Osteoblast (primary cell): ENCODE measurements at regions not wholly inside any gene's neighbourhood (a gene's known extent, or its start where the extent isn't known, plus 50 kb on each side); places are given as distances from the start of the nearest gene placed in this dataset.

ENCODE experiments used
- DNase-seq: peaks from one replicate; pipeline ENCODE4 v3.0.0; 2011; ENCODE audit warnings: low spot score, mixed read lengths; ENCODE audit not compliant: insufficient read length; ENCODE audit errors: missing footprints
- H2AFZ ChIP-seq: 2 replicates; pipeline ENCODE4 v1.6.0; 2011; ENCODE audit warnings: mild to moderate bottlenecking, low read length
- H3K27ac ChIP-seq: 2 replicates; pipeline ENCODE4 v1.5.1; 2011; ENCODE audit warnings: mild to moderate bottlenecking, low read depth, low read length, moderate library complexity
- H3K27me3 ChIP-seq: 2 replicates; pipeline ENCODE4 v1.6.0; 2012; ENCODE audit warnings: mild to moderate bottlenecking, control low read depth, inconsistent platforms, low read length, moderate library complexity; ENCODE audit not compliant: insufficient read depth
- H3K36me3 ChIP-seq: 2 replicates; pipeline ENCODE4 v1.5.1; 2011; ENCODE audit warnings: mild to moderate bottlenecking, low read length, control low read depth, moderate library complexity; ENCODE audit not compliant: insufficient read depth
- H3K4me1 ChIP-seq: 2 replicates; pipeline ENCODE4 v1.5.1; 2011; ENCODE audit warnings: mild to moderate bottlenecking, low read length, control low read depth, moderate library complexity; ENCODE audit not compliant: insufficient read depth
- H3K4me2 ChIP-seq: 2 replicates; pipeline ENCODE4 v1.6.0; 2011; ENCODE audit warnings: mild to moderate bottlenecking, low read length; ENCODE audit not compliant: insufficient read depth
- H3K4me3 ChIP-seq: fragments of 200-600 bp; sonication (generic); 3 replicates; pipeline ENCODE4 v1.5.1; 2012; ENCODE audit warnings: mild to moderate bottlenecking, low read length, inconsistent platforms; ENCODE audit not compliant: insufficient read depth
- H3K79me2 ChIP-seq: 2 replicates; pipeline ENCODE4 v1.6.0; 2012; ENCODE audit warnings: mild to moderate bottlenecking, low read length, control low read depth, inconsistent platforms; ENCODE audit not compliant: insufficient read depth
- H3K9me3 ChIP-seq: 2 replicates; pipeline ENCODE4 v1.5.1; 2011; ENCODE audit warnings: low read depth, low read length, control low read depth
- H4K20me1 ChIP-seq: 2 replicates; pipeline ENCODE4 v1.6.0; 2012; ENCODE audit warnings: mild to moderate bottlenecking, low read length, control low read depth; ENCODE audit not compliant: insufficient read depth
- CTCF ChIP-seq: IDR thresholded peaks from 2 replicates; pipeline ENCODE4 v1.5.1; 2011; ENCODE audit warnings: mild to moderate bottlenecking, low read depth, low read length, moderate library complexity; ENCODE audit errors: extremely low read depth

- Histone ChIP-seq H3K79me2 (no peaks in the 10 kb centered on the region), H3K27ac (no peak overlapping the region), H3K9me3 (peaks cover 4% of the 10 kb centered on the region), H3K4me3 (no peak overlapping the region), H2AFZ (no peak overlapping the region), H3K4me1 (peaks cover 12% of the 10 kb centered on the region), H3K27me3 (no peaks in the 10 kb centered on the region), H3K36me3 (no peaks in the 10 kb centered on the region), H4K20me1 (no peaks in the 10 kb centered on the region), H3K4me2 (no peak overlapping the region)
- no peak for TF ChIP-seq CTCF
- DNase-seq = no peak
These were observed 627.7 kb upstream of the CDH2 start for GRCh38 chr18:28804512-28805202.

DNA sequence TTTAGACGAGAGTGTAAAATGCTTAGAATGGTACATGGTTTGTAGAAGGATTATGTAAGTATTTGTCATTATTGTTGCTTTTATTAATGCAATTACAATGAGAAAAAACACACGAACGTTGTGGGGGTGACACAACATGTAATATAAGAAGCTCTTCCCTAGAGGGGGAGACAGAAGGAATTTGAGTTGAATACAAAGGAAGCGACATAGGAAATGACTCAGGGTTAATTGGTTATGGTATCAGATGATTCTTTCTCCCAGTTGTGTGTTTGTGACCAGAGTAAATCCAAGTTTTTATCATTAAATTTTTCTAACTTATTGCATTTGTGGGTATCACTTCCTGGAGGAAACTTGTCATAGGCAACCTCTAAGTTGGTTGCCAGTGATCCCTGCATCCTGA, 625.6 kb upstream of the CDH2 start:
- H3K27me3 ChIP-seq = no peaks in the 10 kb centered on the region
- H2AFZ ChIP-seq = peak overlapping the region; percentile 50
- H3K4me3 ChIP-seq = no peak overlapping the region
- no peaks in the 10 kb centered on the region for H3K9me3 ChIP-seq
- H4K20me1 ChIP-seq = no peaks in the 10 kb centered on the region
- DNase-seq = no peak
- no peaks in the 10 kb centered on the region for H3K79me2 ChIP-seq
- H3K27ac ChIP-seq = no peak overlapping the region
- H3K36me3 ChIP-seq = no peaks in the 10 kb centered on the region
- peak overlapping the region; percentile 29 for H3K4me2 ChIP-seq
- H3K4me1 ChIP-seq = peaks cover 12% of the 10 kb centered on the region
- no peak for TF ChIP-seq CTCF

- Histone ChIP-seq H3K27ac (no peak overlapping the region), H3K4me3 (no peak overlapping the region), H3K27me3 (no peaks in the 10 kb centered on the region), H2AFZ (no peak overlapping the region), H3K79me2 (no peaks in the 10 kb centered on the region), H3K9me3 (no peaks in the 10 kb centered on the region), H3K4me2 (no peak overlapping the region), H3K4me1 (peaks cover 12% of the 10 kb centered on the region), H4K20me1 (no peaks in the 10 kb centered on the region), H3K36me3 (no peaks in the 10 kb centered on the region)
- no peak for TF ChIP-seq CTCF
- no peak for DNase-seq
These were observed 624.9 kb upstream of the CDH2 start for GRCh38 chr18:28801876-28802275.

DNA sequence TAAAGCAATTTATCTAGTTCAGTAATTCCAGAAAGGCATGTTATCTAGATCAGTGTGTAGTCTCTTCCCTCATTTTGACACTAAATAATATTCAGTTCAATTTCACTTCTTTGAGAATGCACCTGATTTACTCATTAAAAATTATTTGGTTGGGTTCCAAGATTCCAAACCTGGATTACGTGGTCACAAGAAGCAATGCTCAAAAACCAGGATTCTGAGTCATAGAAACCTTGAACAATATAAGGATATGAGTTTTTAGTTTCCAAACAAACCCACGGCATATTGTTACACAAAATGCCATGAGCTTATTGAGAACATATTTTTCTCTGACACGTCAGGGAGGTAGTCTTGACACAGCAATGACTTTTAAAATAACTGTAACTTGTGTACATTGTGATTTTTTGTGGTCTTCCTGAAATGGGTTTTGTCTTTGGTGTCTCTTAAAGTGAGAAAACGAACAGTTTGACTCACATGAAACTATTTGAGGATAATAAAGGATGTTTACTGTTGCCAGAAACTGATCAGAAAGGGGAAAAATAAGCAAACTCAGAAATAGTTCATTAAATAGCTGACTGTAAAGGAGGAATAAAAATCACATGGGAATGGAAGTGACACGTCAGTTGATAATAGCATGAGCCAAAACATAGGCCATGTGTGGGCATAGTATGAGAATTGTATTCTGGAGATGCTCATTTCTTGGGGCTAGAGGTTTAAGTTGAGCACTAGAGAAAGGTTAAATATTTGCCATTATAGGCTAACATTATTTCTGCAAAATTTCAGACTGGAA, 617.7 kb upstream of the CDH2 start:
- no peak for TF ChIP-seq CTCF
- H3K4me2 ChIP-seq = peak overlapping the region; percentile 43
- H3K27ac ChIP-seq = peak overlapping the region; percentile 63
- no peaks in the 10 kb centered on the region for H4K20me1 ChIP-seq
- no peaks in the 10 kb centered on the region for H3K27me3 ChIP-seq
- no peaks in the 10 kb centered on the region for H3K79me2 ChIP-seq
- H3K9me3 ChIP-seq = no peaks in the 10 kb centered on the region
- peaks cover 32% of the 10 kb centered on the region for H3K4me1 ChIP-seq
- no peaks in the 10 kb centered on the region for H3K36me3 ChIP-seq
- no peak for DNase-seq
- H2AFZ ChIP-seq = peak overlapping the region; percentile 41
- H3K4me3 ChIP-seq = no peak overlapping the region
